Ascending aorta (tissue), 2 donors: ENCODE measurements at regions not wholly inside any gene's neighbourhood (a gene's known extent, or its start where the extent isn't known, plus 50 kb on each side); places are given as distances from the start of the nearest gene placed in this dataset.

Experiments used
- DNase-seq, 2 donors: peaks; one replicate each; pipeline ENCODE4 v3.0.0-alpha.2; 2019; ENCODE audit warnings: low spot score in 2 of 2
- H3K27ac ChIP-seq, 2 donors: fragments of 200-600 bp; sonication (generic); one replicate each; pipeline ENCODE4 v1.5.1; 2016 to 2017; ENCODE audit warnings: mild to moderate bottlenecking in 1 of 2
- H3K27me3 ChIP-seq: fragments of 200-600 bp; sonication (generic); one replicate; pipeline ENCODE4 v1.5.1; 2017
- H3K36me3 ChIP-seq, 2 donors: fragments of 200-600 bp; sonication (generic); one replicate each; pipeline ENCODE4 v1.5.1; 2016
- H3K4me1 ChIP-seq, 2 donors: fragments of 200-600 bp; sonication (generic); one replicate each; pipeline ENCODE4 v1.5.1; 2016 to 2017; ENCODE audit warnings: mild to moderate bottlenecking in 1 of 2
- H3K4me3 ChIP-seq, 2 donors: fragments of 200-600 bp; sonication (generic); one replicate each; pipeline ENCODE4 v1.5.1; 2016 to 2017; ENCODE audit warnings: mild to moderate bottlenecking in 1 of 2
- H3K9me3 ChIP-seq, 2 donors: fragments of 200-600 bp; sonication (generic); one replicate each; pipeline ENCODE4 v1.5.1; 2016
- intact Hi-C: fragments of 100-400 bp; cut with DNase I; formaldehyde crosslinking; loops from one replicate; pipeline ENCODE4 v1.15.1; 2023
- TF ChIP-seq, protein P1 (sequence below), 3 experiments: fragments of 200-600 bp in 2 of 3; fragments of 450-650 bp in 1 of 3; sonication (generic) in 2 of 3; IDR thresholded peaks; one replicate each; pipeline ENCODE4 v1.5.1; 2016 to 2019; ENCODE audit warnings: antibody characterized with exemption in 3 of 3, mild to moderate bottlenecking in 1 of 3, moderate library complexity in 1 of 3

GRCh38 chr4:140316799-140317198 lies 56.6 kb upstream of the SCOC start:
- DNase-seq: no peak
- Histone ChIP-seq H3K27ac (no peak overlapping the region), H3K9me3 (no peaks in the 10 kb centered on the region), H3K36me3 (no peaks in the 10 kb centered on the region), H3K27me3 (no peaks in the 10 kb centered on the region), H3K4me1 (no peaks in the 10 kb centered on the region), H3K4me3 (no peak overlapping the region)
- intact Hi-C loops: no loop called here
- TF ChIP-seq, protein P1, sequence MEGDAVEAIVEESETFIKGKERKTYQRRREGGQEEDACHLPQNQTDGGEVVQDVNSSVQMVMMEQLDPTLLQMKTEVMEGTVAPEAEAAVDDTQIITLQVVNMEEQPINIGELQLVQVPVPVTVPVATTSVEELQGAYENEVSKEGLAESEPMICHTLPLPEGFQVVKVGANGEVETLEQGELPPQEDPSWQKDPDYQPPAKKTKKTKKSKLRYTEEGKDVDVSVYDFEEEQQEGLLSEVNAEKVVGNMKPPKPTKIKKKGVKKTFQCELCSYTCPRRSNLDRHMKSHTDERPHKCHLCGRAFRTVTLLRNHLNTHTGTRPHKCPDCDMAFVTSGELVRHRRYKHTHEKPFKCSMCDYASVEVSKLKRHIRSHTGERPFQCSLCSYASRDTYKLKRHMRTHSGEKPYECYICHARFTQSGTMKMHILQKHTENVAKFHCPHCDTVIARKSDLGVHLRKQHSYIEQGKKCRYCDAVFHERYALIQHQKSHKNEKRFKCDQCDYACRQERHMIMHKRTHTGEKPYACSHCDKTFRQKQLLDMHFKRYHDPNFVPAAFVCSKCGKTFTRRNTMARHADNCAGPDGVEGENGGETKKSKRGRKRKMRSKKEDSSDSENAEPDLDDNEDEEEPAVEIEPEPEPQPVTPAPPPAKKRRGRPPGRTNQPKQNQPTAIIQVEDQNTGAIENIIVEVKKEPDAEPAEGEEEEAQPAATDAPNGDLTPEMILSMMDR (IDR thresholded peaks at IDR 0.05): no peak

- no peaks in the 10 kb centered on the region for H3K9me3 ChIP-seq
- H3K27me3 ChIP-seq: no peaks in the 10 kb centered on the region
- H3K36me3 ChIP-seq: no peaks in the 10 kb centered on the region
- TF ChIP-seq, protein P1 (IDR thresholded peaks at IDR 0.05): no peak
- no peak for DNase-seq
- no peak overlapping the region for H3K27ac ChIP-seq
- H3K4me1 ChIP-seq: no peaks in the 10 kb centered on the region
- intact Hi-C loops: no loop called here
- H3K4me3 ChIP-seq: no peak overlapping the region
These were observed 57.5 kb upstream of the SCOC start for GRCh38 chr4:140315970-140316369.

GRCh38 chr4:140315438-140315837 lies 58.0 kb upstream of the SCOC start:
- intact Hi-C loops: no loop called here
- H3K27ac ChIP-seq: no peak overlapping the region
- H3K36me3 ChIP-seq: no peaks in the 10 kb centered on the region
- TF ChIP-seq, protein P1 (IDR thresholded peaks at IDR 0.05): no peak
- DNase-seq: no peak
- H3K27me3 ChIP-seq: no peaks in the 10 kb centered on the region
- no peaks in the 10 kb centered on the region for H3K4me1 ChIP-seq
- no peaks in the 10 kb centered on the region for H3K9me3 ChIP-seq
- H3K4me3 ChIP-seq: no peak overlapping the region

GRCh38 chr4:140315019-140315418 lies 58.4 kb upstream of the SCOC start:
- H3K27ac ChIP-seq: no peak overlapping the region
- intact Hi-C loops: no loop called here
- TF ChIP-seq, protein P1 (IDR thresholded peaks at IDR 0.05): no peak

GRCh38 chr4:140312100-140312499 lies 61.3 kb upstream of the SCOC start:
- Histone ChIP-seq H3K9me3 (no peaks in the 10 kb centered on the region), H3K27me3 (no peaks in the 10 kb centered on the region), H3K27ac (no peak overlapping the region), H3K4me1 (peaks cover 3 to 13% of the 10 kb centered on the region in 2 donors), H3K4me3 (no peak overlapping the region), H3K36me3 (no peaks in the 10 kb centered on the region)
- DNase-seq: no peak
- intact Hi-C loops: no loop called here
- TF ChIP-seq, protein P1 (IDR thresholded peaks at IDR 0.05): no peak

More at GRCh38 chr4:140315019-140315418, 58.4 kb upstream of the SCOC start:
- Histone ChIP-seq H3K36me3 (no peaks in the 10 kb centered on the region), H3K27me3 (no peaks in the 10 kb centered on the region), H3K4me3 (no peak overlapping the region), H3K9me3 (no peaks in the 10 kb centered on the region), H3K4me1 (no peaks in the 10 kb centered on the region)
- no peak for DNase-seq

DNA sequence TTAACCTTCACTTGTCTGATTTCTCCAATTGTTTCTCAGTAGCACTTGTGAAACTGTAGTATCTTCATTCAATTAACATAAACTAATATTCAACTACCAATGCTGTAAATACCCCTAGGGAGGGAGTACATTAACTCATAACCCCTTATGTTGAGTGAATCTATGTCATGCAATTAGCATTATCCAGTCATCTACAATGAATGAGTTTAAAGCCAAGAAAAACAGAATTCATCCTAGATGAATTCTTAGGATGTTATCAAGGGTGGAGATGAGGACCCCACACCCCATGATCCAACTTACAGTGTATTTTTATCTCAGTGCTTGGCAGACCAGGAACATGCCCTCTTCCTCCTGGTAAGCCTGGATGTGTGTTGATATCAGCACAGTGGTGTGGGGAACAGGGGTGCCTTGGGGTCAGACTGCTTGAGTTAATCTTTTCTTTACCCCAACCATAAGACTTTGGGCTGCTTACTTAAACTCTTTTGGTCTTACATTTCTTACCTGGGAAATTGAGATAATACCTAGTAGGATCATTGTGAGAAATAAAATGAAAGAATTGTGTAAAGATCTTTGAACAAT lies 62.1 kb upstream of the SCOC start:
- peaks cover 3 to 13% of the 10 kb centered on the region in 2 donors for H3K4me1 ChIP-seq
- no peak for DNase-seq
- no peak overlapping the region for H3K27ac ChIP-seq
- TF ChIP-seq, protein P1 (IDR thresholded peaks at IDR 0.05): no peak
- H3K9me3 ChIP-seq: no peaks in the 10 kb centered on the region
- intact Hi-C loops: no loop called here
- no peak overlapping the region for H3K4me3 ChIP-seq
- no peaks in the 10 kb centered on the region for H3K36me3 ChIP-seq
- no peaks in the 10 kb centered on the region for H3K27me3 ChIP-seq
